Testis (tissue), 2 donors: ENCODE measurements at regions not wholly inside any gene's neighbourhood (a gene's known extent, or its start where the extent isn't known, plus 50 kb on each side); places are given as distances from the start of the nearest gene placed in this dataset.

Source experiments
- CTCF ChIP-seq, 3 experiments: fragments of 450-650 bp in 2 of 3; fragments of 200-600 bp in 1 of 3; sonication (generic) in 1 of 3; IDR thresholded peaks; one replicate each; pipeline ENCODE4 v1.5.1; 2016 to 2019; ENCODE audit warnings: antibody characterized with exemption in 3 of 3, mild to moderate bottlenecking in 2 of 3, moderate library complexity in 1 of 3
- POLR2A ChIP-seq: fragments of 450-650 bp; IDR thresholded peaks from one replicate; pipeline ENCODE4 v1.6.1; 2017; ENCODE audit warnings: antibody characterized with exemption, mild to moderate bottlenecking, moderate library complexity

GRCh38 chr13:37270226-37271001 is 164.9 kb upstream of the CSNK1A1L start:
- TF ChIP-seq CTCF (IDR thresholded peaks at IDR 0.05) (no peak), POLR2A (no peak)
